Right ventricle myocardium superior (tissue), 1 donor: ENCODE measurements at regions not wholly inside any gene's neighbourhood (a gene's known extent, or its start where the extent isn't known, plus 50 kb on each side); places are given as distances from the start of the nearest gene placed in this dataset.
"Not testable (repeated sequence)": the region's sequence is repeated elsewhere in the genome, so short reads cannot be mapped to it uniquely, and the experiment has no call there.

Source experiments
- ATAC-seq: fragments of 200-7000 bp; cut with Tn5 transposase; one replicate; pipeline ENCODE4 v1.9.1; 2020; ENCODE audit warnings: mild to moderate bottlenecking; ENCODE audit not compliant: poor library complexity
- DNase-seq: peaks from one replicate; pipeline ENCODE4 v3.0.0-alpha.2; 2020
- intact Hi-C: fragments of 100-400 bp; cut with DNase I; formaldehyde crosslinking; loops from one replicate; pipeline ENCODE4 v1.11.2; 2022
- donor health status: DM: no; HTN: yes; CAD: no; lungs with severe emphysema.

GRCh38 chr6:100196214-100196982, 202.4 kb upstream of the MCHR2 start:
- intact Hi-C loops, ATAC-seq, DNase-seq: not testable (repeated sequence)

GRCh38 chr6:100195244-100195643, 201.2 kb upstream of the MCHR2 start:
- DNase-seq, intact Hi-C loops, ATAC-seq: not testable (repeated sequence)

DNA sequence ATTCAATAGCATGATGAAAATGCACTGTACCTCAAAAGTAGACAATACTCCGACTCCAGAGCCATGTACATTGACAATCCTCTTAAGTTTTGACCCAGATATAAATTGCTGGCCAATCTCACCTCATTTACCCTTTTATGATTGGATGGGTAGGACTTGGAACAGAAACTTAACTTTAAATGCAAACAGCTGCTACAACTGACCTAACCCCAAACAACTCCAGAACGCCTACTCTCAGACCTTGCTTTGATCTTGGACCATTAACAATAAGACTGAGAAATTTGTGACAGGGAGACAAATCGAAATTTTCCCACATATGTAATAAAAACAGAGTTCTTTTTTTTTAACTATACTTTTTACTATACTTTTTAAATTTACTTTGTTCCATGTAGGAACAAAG, 200.5 kb upstream of the MCHR2 start:
- DNase-seq (no peak), ATAC-seq (no peak)
- intact Hi-C loops: no loop called here

GRCh38 chr6:100188754-100189153, 194.7 kb upstream of the MCHR2 start:
- intact Hi-C loops: no loop called here
- DNase-seq (no peak), ATAC-seq (no peak)

DNA sequence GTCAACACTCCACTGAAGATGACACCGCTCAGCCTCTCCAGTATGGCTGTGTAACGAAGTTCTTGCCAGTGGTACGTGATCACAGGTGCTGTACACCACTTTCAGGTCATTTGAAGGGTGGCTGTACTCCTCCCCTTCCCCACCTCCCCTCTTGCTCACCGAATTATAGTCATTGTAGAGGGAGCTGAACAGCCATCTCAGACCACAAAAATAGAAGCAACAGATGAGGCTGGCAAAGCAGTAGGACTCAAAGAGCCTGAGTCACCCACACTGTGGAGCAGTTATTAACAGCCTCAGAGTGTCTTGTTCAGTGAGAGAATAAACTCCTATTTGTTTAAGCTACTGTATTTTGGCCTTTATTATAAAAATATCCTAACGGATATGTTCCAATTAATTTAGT, 192.5 kb upstream of the MCHR2 start:
- DNase-seq (no peak), ATAC-seq (no peak)
- intact Hi-C loops: no loop called here

DNA sequence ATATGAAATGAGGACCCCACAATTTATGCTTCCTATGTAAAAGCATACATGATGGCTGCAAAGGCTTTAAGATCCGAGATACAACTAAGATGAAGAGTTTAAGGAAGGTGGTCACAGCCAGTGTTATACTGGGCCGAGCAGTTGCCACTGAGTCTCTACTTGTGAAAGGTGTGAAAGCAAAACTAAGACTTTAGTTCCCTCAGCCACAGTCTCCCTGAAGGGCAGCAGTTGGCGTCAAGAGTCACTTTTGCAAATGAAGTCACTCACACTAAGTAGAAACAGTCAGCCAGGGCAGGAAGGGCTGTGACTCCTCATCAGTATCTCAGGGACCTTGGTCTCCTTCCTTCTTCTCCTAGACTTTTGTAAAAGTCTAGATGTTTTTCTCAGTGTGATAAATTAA, 191.6 kb upstream of the MCHR2 start:
- intact Hi-C loops: no loop called here
- ATAC-seq: no peak
- no peak for DNase-seq

DNA sequence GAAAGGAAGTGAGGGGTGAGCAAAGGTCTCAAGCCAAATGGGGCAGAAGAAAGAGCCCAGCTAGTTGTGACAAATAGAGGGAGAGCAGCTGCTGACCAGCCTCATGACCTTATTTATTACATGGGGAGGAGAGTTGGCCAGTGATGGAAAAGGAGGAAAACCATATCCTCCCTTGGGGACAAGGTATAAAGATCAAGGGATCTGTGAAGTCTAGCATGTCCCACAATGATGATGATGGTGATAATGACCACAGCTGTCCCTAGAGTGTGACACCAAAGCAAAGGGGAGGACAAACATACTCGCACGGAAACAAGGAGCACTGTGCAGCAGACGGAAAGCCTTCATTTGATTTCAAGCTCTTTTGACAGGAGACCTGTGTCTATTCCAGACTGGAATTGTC, 190.4 kb upstream of the MCHR2 start:
- no peak for ATAC-seq
- intact Hi-C loops: no loop called here
- no peak for DNase-seq

DNA sequence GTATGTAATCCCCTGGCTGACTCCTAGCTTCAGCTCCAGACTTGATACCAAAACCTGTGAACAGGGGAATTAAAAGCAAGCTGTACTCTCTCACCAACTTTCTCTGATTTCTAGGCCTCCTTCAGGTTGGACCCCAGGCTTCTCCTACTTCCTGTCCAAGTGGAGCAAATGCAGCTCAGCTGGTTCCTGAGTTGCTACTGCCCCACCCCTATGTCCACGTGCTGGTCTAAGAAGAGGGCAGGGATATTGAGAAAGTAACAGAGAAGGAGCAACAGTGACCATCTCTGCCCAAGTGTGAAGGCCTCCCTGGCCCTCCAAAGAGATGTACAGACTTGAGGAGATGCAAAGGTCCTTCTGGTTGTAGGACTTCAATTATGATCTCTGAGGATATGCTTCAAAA, 188.3 kb upstream of the MCHR2 start:
- ATAC-seq (no peak), DNase-seq (no peak)
- intact Hi-C loops: no loop called here

- DNase-seq (no peak), ATAC-seq (no peak)
- intact Hi-C loops: no loop called here
Measured at GRCh38 chr6:100181309-100181708, 187.3 kb upstream of the MCHR2 start.

- intact Hi-C loops: no loop called here
- DNase-seq: no peak
- no peak for ATAC-seq
Measured at GRCh38 chr6:100179576-100179975, 185.6 kb upstream of the MCHR2 start.

DNA sequence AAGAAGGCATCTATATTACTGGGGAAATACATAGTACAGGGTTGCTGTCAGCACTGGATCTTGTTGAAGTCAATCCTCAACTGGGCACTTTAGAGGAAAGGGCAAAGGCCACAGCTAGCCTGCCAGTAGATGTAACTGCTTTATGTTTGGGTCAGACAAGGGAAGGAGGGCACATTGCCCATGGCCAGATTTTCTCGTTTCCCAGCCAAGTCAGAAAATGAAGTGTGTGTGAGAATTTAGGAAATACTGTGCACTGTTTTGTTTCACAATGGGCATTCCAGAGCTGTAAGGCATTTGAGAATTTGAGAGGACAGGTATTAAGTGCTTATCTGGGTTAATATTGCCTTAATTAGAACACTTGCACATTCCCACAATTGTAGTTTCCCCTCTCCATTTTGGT, 183.9 kb upstream of the MCHR2 start:
- ATAC-seq (no peak), DNase-seq (no peak)
- intact Hi-C loops: no loop called here

GRCh38 chr6:100176951-100177710, 183.1 kb upstream of the MCHR2 start:
- intact Hi-C loops: no loop called here
- ATAC-seq (peak; percentile 50), DNase-seq (no peak)

DNA sequence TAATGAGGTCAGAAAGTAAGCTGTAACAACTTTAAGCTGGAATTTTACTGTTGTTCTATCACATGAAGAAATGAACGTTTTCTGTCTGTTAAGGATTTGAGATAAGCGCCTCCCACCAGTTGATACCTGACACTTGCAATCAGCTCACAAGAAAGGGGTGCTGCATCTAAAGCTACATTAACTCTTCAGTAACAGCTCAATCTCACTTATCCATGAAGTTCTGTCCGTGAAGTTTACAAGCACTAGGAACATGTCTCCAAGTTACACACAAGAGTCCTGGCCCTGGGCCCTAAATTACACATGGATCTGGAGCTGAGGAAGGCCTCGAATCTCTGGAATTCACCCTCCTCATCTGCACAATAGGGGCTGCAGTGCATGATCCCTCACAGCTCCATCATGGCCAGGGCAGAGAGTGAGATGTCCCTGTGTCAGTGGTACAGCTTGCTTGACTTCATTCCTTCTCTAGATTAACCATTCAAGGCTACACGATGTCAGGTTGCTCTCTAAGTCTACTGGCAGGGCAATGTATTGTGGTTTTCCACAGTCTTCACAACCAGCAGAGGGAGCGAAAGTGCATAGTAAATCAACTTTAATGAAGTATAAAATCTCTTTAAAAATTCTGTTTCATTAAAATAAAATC, 182.4 kb upstream of the MCHR2 start:
- no peak for DNase-seq
- ATAC-seq: peak; percentile 67
- intact Hi-C loops: no loop called here

DNA sequence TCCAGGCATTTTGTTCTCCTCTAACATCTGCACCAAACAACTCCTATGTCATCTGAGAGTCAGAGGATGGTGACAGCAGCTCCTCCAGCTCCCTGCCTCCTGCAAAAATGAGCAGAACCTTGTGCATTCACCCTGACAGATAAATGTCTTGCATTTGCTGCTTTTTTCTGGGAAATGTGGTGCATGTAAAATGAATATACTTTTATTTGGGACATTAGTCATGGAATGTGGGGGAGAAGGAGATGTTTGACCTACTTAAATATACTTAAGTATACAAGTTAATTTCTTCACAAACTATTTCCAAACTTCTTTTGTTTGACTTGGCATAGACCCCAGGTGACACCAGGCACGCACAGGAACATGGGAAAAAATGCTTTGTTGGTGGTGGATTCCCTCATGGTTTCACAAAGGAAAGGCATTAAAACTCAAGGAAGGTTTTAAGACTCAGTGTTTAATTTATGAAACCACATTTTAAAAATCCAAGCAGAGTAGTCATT, 181.8 kb upstream of the MCHR2 start:
- DNase-seq (no peak), ATAC-seq (peak; percentile 73)
- intact Hi-C loops: no loop called here

DNA sequence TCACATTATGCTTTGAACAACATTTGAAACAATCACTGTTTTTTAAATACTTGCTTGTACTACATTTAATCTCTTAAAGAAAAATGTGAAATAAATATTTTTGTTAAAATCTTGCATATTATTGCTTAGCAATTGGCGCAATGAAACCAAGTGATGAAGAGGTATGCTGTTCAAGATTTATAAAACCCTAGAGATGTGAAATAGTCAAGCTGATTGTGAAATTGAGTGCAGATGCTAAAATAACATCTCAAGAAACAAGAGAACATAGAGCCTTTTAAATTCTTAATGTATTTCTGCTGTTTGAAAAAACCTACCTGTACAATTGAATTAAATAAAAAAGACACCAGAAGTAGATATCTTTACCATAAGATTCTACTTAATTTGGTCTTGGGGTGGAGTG, 179.2 kb upstream of the MCHR2 start:
- ATAC-seq (no peak), DNase-seq (no peak)
- intact Hi-C loops: no loop called here

DNA sequence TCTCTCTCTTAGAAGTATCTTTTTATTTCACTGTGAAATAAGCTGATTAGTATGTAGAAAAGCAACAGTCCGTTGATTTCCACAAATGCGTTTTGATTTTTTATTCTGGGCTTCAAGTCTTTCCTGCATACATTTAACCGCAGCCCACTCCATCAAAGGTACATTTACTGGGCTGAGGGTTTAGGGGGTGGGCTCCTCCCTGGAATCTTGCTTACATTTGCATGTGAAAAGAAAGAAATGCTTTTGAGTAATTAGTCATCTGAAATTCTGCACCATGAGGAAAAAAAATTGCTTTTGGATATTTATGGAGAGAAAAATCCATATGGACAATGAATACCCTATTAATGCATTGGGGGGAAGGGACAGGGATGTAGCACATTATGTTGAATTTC, 178.3 kb upstream of the MCHR2 start:
- no peak for ATAC-seq

DNA sequence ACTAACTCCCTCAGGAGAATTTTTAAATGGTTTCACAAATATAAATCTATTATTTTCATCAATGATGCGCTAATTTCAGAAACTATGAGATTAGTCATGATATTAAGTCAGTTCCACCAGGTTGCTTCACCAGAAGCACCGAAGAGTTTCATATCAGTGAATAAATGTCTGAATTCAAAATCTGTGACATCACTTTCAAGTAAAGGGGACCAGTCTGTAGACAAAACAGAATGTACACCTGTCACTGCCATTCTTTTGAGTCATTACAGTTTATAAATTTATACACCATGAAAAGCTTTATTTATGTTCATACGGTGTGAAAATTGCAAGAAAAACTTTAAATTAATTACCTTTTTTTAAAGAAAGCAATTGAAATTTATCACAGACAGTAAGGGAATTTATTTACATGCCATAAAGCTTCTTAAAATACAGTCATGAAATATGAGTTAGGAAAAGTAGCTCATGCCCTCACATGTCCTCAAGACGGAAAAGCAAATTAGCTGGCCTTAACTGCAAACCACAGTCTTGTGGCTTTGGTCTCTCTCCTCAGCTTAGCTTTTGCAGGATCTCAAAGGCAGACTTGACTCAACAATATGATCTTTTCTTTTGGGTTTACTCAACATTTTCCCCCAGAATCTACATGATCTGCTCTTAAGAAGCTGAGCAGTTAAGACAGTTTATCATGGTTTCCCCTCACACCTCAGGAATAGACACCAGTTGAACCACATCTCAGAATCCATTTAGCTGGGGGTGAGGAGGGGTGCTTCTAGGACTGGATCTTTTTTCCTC, 177.7 kb upstream of the MCHR2 start:
- DNase-seq: no peak
- no peak for ATAC-seq
- intact Hi-C loops: no loop called here

More for the DNA sequence above, 178.3 kb upstream of the MCHR2 start:
- no peak for DNase-seq
- intact Hi-C loops: no loop called here

GRCh38 chr6:100168148-100168547, 174.1 kb upstream of the MCHR2 start:
- intact Hi-C loops: no loop called here
- no peak for DNase-seq
- no peak for ATAC-seq

DNA sequence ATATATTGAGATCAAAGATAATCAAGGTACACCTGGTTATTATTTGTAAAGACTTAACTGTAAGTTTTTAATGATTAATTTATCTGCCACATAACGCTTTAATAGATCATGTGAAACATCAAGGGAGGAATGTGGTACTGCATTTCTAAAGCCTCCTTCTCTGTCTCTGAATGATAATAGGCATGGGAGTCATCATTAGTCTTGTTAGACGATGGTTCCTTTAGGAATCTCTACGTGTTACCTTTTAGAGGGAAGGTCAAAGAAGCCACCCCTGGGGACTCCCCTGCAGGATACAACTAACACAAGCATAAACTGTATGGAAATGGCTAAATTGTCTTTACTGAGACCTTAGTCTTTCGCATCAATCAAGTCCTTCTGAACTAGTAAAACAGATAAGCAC, 173.6 kb upstream of the MCHR2 start:
- ATAC-seq: no peak
- DNase-seq: no peak
- intact Hi-C loops: no loop called here
